Inferior parietal cortex (tissue), 1 donor: ENCODE measurements at regions not wholly inside any gene's neighbourhood (a gene's known extent, or its start where the extent isn't known, plus 50 kb on each side); places are given as distances from the start of the nearest gene placed in this dataset.
"Not testable (repeated sequence)": the region's sequence is repeated elsewhere in the genome, so short reads cannot be mapped to it uniquely, and the experiment has no call there.

ENCODE experiments used
- DNase-seq: peaks from one replicate; pipeline ENCODE4 v3.0.0-alpha.2; 2016; ENCODE audit errors: extremely low spot score

DNA sequence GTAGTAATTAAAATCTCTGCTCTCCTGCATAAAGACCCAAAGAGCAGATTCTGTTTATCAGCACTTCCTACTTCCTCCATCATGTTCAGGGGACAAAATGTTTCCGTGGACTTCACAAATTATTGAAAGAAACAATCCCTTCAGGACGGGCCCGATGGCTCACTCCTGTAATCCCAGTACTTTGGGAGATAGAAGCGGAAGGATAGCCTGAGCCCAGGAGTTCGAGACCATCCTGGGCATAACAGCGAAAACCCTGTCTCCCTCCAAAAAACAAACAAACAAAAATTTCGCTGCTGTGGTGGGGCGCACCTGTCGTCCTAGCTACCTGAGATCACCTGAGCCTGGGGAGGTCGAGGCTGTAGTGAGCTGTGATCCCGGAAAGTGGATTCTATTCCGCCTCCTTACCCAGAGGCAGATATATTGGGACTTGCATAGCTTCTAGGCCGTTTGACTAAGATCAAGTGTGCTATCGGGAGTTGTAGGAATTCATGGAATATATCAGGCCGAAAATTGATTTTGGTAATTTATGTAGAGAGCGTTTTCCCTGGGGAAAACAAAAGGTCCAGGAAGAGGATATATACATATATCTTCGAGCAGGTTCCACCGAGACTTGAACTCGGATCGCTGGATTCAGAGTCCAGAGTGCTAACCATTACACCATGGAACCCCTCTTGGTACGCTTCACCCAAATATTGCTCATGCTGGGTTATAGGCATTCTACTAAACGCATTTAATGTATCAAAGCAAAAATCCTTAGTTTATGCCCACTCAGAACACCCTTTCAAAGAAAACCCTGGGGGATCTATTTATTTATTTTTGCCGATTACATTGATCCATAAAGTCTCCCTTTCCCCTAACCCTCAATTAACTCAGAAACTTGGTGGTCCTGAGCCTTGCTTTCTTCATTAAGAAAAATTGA is 74.5 kb upstream of the ZNF184 start:
- DNase-seq = peak; percentile 18

DNA sequence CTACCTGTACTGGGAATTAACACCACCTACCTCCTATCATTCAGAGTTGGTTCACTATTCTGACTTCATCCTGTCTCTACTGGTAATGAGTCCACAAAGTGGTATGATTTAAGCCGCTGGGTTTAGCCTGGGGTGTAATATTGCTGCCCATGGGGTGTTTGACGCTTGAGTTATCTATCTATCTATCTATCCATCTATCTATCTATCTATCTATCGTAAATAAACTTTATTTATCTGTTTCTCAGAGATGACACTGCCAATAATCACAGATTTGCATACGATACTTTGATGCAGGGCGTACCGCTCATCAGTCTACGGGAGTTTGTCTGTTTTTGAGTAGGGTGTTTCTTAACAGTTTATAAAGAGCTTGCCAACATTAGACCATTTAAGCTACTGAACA is 73.6 kb upstream of the ZNF184 start:
- no peak for DNase-seq

DNA sequence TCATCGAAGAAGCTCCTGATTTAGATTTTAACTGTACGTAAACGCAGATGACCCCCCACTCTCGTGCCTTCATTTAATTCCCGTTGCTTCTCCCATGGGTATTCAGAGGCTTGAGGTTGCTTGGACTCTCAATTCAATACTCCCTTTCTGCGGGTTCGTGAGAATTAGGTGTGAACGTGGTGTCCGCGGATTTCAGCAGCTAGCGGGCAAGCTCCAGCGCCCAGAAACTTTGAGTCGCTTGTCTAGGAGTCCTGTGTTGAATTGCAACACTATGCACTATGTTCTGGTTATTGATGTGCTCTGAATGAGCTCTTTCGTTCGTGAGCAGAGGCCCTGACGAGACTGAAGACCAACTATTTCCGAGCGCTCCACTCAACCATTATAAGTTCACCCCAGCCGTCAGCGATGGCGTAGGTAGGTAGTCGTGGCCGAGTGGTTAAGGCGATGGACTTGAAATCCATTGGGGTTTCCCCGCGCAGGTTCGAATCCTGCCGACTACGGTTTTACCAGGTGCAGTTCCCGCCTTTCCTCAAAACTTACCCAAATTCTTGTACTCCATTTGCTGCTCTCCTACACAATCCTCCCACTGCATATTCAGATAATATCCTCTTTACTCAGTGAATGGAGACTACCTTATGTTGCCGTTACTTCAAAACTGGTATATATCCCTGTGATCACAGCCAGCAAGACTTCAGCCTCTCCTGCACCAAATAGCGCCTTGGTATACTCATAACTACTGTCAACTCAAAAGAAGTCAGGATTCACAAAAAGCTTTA is 72.6 kb upstream of the ZNF184 start:
- peak; percentile 29 for DNase-seq

DNA sequence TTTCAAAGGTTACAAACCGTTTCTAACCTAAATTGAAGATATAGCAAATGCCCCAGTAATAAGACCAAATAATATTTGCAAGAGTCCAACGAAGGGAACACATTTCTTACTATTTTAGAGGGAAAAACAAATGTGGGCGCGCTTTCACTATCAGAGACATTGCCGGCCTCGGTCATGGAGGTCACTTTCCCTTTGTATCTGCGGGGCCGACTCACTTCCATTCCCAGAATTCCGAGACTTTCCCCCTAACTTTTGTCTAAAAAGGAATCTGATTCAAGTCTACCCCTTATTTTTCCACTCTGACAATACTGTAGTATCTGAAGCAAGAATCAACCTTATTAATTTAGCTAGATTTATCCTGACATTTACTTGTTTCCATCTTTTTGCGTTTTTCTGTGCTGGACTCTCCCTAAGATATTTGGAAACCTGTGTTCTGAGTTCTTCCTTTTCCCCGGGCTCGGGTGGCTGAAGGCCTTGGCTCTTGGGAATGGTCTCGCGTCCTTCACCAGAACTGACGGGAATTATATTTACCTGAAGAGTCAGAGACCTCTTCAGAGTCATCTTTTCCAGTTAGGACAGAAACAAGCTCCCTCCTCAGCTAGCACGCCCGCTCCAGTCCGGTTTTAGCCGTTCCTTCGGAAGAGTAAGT is 71.8 kb upstream of the ZNF184 start:
- no peak for DNase-seq

DNA sequence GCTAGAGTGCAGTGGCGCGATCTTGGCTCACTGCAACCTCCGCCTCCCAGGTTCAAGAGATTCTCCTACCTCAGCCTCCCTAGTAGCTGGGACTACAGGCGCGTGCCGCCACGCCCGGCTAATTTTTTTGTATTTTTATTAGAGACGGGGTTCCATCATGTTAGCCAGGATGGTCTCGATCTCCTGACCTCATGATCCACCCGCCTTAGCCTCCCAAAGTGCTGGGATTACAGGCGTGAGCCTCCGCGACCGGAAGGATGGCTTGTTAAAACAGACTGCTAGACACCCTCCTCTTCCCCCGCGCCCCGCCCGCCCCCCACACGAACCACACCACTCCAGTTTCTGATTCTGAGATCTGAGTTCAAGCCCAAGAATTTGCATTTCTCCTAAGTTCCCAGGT is 71.2 kb upstream of the ZNF184 start:
- DNase-seq = not testable (repeated sequence)

DNA sequence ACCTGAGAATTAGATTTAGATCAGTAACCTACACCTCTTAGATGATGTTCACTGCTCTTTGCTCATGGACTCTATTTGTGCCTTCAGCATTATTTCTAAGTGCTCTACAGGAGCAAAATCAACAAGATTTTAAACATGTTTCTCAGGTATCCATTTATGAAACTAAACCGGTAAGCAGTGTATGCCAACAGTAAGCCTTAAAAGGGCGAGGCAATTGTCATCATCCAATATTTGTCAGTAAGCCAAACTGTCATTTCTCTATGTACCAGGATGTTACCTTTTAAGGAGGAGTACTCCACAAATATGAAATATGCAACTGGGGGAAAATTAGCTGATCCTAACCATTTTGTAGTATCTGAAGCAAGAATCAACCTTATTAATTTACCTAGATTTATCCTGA is 69.6 kb upstream of the ZNF184 start:
- DNase-seq = no peak

DNA sequence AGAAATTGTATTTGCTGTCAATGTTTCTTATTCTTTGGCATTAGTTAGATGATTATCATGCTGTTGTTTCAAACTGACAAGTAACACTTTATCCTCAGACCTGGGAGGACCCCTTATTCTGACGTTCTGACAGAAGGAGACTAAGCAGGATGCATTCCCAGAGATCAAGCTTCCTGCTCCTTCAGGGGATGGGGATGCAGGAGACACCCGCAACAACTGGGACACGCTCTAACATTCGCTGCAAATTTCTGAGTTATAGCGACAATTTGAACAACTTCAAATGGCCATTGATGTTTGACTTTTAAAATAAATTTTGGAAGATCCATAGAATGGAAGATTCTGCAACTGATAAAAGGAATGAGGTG is 69.0 kb upstream of the ZNF184 start:
- no peak for DNase-seq

DNA sequence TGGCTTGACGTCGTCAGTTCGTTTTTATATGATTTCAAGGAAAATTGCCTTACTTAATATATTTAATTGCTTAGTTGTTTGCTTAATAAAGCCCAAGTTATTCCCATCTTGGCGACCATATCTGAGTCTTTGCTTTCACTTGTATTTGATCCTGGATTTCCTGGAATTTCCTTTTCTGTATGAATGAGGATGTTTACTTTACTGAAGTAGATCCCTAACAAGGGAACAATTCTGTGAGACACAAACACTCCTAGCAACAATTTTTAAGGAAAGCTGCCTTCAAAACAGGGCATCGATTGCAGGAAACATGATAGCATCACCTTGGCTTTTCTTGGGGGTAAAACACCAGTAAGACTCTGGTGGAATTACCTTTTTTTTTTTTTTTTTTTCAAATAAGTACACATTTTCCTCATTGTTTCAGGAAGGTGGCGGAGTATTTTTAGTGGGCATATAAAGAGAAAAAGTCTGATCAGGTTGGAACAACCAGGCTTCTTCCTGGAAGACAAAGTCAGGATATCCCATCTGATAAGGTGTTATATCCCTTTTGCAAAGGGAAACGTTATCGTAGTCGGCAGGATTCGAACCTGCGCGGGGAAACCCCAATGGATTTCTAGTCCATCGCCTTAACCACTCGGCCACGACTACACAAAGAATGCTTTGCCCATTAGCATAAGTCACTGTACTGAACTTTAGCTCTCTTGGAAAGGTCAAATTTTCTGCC is 68.5 kb upstream of the ZNF184 start:
- DNase-seq = peak; percentile 5

DNA sequence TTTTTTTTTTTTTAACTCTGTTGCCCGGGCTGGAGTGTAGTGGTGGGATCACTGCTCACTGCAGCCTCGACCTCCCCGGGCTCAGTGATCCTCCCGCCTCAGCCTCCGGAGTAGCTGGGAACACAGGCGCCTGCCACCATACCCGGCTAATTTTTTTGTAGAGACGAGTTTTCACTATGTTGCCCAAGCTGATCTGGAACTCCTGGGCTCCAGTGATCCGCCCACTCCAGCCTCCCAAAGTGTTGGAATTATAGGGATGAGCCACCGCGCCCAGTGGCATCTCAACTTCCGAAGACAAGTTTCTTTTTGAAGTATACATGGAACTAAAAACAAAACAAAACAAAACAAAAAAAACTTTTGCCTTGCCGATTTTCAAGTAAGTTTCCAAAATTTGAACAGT is 66.6 kb upstream of the ZNF184 start:
- no peak for DNase-seq

DNA sequence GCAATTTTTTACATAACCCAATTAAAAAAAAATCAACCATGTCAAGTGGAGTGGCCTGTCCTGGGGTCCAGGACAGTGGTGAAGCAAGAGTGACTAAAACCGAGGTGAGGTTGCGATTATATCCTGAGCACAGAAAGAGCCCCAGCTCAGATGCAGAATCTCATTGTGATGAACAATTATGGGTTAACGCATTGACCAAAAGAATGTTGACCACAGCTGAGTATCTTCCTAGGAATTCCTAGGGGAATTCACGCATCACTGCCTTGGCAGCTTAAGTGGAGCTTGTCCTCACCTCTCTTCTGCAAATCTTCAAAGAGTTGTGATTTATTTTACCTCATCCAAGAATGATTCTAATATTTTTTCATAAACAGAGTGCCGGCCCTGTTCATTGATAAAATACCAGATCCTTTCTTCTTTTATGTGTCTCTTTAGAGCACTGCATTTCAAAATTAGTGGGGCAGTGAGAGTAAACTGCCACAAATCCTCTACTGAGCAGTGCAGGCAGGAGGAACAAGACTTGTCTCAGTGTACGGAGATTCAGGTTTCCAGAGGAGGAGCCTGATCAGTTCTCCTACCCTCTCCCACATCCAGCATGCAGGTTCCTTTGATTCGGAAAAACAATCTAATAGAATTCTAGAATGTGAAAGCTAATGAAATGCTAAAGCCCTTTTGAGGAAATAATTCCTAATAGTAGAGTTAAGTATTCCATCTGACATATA is 60.1 kb upstream of the ZNF184 start:
- no peak for DNase-seq

DNA sequence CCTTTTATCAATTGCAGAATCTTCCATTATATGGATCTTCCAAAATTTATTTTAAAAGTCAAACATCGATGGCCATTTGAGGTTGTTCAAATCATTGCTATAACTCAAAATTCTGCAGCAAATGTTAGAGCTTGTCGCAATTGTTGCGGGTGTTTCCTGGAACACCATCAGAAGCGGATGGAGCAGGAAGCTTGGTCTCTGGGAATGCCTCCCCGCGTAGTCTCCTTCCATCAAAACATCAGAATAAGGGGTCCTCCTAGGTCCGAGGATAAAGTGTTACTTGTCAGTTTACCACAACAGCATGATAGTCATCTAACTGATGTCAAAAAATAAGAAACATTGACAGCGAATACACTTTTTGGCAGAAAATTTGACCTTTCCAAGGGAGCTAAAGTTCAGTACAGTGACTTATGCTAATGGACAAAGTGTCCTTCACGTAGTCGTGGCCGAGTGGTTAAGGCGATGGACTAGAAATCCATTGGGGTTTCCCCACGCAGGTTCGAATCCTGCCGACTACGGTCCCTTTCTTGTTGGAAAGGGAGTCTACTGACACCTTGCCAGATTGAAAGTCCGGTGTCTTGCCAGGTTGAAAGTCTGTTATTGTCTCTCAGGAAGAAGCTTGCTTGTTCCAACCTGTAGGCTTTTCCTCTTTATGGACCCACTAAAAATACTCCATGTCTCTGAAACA is 59.0 kb upstream of the ZNF184 start:
- DNase-seq = no peak

DNA sequence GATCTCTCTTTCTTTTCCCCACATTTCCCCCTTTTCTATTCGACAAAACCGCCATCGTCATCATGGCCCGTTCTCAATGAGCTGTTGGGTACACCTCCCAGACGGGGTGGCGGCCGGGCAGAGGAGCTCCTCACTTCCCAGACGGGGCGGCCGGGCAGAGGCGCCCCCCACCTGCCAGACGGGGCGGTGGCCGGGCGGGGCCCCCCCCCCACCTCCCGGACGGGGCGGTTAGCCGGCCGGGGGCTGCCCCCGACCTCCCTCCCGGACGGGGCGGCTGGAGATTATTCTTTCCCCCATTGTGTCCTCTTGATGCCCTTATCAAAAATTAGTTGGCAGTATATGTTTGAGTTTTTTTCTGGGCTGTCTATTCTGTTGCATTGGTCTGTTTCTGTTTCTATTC is 56.9 kb upstream of the ZNF184 start:
- DNase-seq = not testable (repeated sequence)

DNA sequence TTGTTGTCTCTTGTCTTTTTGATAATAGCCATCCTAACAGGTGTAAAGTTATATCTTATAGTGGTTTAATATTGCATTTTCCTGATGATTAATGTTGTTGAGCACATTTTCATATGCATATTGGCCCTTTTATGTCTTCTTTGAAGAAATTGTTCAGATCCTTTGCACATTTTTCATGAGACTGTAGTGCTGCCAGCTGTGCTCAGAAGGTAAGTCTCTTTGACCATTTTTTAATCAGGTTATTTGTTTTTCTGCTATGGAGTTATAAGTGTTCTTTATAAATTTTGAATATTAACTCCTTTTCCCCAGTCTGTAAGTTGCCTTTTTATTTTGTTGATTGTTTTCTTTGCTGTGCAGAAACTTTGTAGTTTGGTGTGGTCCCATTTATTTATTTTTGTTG is 55.8 kb upstream of the ZNF184 start:
- DNase-seq = no peak
